ENCODE measurements at regions not wholly inside any gene's neighbourhood (a gene's known extent, or its start where the extent isn't known, plus 50 kb on each side); places are given as distances from the start of the nearest gene placed in this dataset.

- DNase-seq: no peak
Observed at GRCh38 chr12:127230843-127231260, 1036.1 kb upstream of the TMEM132C start.

DNA sequence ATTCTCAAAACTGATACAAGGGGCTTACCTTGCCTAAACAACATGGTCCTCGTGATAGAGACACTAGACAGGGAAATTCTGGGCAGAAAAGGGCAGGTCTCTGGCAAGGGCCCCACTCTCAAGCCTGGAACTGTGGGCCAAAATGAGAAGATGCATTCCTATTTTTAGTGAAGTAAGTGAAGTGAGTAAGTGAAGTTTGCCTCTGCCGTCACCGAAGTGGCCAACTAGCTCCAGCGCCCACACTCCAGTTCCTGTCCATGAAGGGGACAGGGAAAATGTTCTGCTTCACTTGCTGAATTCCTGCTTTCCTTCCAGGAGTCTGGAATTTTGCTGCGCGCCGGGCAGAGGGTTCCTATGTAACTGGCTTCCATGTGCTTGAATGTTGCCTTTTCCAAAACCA lies 1035.6 kb upstream of the TMEM132C start:
- no peak for DNase-seq

DNA sequence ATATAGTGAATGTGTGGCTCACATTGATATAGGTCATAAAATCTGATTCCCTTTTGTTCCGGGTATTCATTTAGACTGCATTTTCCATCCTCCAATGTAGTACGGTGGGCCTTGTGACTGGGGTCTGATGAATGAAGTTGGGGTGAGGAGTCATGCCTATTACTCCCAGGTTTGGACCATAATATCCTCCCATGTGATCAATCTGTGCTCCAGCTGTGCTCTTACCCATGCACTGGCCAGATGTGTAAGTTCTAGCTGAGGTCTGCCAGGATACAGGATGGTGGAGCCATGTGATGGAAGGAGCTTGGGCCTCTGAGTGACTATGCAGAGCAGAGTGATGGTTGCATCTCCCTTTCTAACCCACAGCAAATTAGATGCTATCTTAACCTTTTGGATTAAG lies 1034.0 kb upstream of the TMEM132C start:
- DNase-seq: no peak

- no peak for DNase-seq
Observed at GRCh38 chr12:127235761-127236160, 1031.2 kb upstream of the TMEM132C start.

GRCh38 chr12:127236491-127236890 lies 1030.5 kb upstream of the TMEM132C start:
- DNase-seq: no peak

DNA sequence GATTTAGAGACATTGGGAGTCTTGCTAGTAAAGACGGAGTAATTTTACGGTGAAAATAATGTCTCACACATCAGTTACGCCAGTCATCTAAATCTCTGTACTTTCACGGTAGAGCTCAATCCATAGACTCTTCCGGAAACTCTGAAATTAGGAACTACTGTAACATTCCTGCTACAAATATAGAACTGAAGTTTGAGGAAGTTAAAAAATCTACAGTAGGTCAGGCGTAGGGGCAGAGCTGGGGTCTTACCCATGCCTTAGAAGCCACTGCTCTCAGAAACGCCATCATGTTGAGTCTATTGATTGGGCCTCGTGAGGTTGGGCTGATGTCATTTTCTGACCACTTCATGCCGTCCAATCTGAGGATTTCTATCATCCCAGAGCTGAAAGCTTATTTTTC lies 1029.8 kb upstream of the TMEM132C start:
- no peak for DNase-seq

DNA sequence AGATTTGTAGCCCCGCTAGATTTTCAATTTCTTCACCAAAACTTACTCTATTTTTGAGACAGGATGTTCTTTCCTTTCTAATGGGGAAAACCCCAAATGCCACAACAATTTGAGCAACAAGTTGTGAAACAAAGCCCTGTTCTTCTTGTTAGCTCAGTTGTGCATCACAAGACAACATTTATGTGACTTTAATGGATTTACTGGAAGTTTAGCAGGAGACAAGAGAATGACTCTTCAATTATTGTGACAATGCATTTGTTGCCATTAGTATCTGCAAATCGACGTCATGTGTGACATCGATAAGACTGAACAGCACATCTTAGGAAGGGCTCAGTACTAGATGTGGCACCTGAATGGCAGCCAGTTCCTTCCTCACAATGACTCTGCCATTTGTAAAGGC lies 1028.9 kb upstream of the TMEM132C start:
- no peak for DNase-seq

- no peak for DNase-seq
Observed at GRCh38 chr12:127239781-127240180, 1027.2 kb upstream of the TMEM132C start.

DNA sequence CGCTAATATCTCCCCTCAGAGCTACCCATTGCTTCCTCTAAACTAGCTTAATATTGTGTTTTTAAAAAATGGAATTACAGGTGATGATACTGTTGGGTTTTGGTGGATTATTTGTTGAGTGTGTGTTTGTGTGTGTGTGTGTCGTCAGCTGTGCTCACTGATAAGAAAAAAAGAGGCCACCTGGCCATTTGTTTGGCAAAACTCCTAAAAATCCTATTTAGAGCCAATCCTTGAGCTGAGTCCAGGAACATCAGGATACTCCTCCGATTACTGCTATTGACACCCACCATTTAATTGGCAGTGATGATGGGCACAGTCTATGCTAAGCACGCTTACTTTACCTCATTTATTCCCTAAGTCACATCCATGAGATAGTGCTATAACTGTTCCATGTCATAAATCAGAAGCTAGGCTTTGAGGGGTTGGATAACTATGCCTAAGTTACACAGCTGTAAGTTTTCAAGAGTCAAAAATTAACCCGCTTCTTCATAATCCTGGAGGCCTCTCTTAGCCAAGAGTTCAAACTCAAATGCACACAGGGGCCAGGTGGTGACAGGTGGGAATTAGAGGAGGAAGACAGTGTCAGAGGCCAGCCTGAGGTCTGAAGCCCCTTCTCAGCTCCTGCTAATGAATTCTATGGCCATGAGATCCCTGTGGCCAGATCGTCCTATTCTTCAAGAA lies 1026.6 kb upstream of the TMEM132C start:
- DNase-seq: no peak

- DNase-seq: no peak
Observed at GRCh38 chr12:127241072-127241817, 1025.7 kb upstream of the TMEM132C start.

- DNase-seq: no peak
Observed at GRCh38 chr12:127245009-127245408, 1022.0 kb upstream of the TMEM132C start.

DNA sequence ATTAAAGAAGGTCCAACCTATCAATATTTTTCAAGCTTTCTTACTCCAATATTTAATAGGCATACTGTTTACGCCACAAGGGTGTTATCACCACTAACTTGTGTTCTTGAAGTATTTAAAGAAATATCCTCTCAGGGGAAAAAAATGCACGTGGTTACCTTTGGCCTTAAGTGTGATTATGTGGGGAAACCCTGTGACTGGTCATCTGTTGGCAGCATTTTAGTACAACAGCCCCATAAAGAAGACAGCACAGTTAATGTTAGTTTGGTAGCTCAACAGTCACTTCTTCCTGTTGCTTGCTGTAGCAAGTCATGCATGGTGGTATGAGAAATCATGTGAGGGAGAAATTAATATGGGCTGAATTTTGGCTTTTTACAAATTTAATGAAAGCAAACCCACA lies 1021.5 kb upstream of the TMEM132C start:
- no peak for DNase-seq

GRCh38 chr12:127247937-127248336 lies 1019.0 kb upstream of the TMEM132C start:
- no peak for DNase-seq

- DNase-seq: no peak
Observed at GRCh38 chr12:127249428-127249827, 1017.5 kb upstream of the TMEM132C start.

- DNase-seq: no peak
Observed at GRCh38 chr12:127253797-127254327, 1013.1 kb upstream of the TMEM132C start.

- DNase-seq: no peak
Observed at GRCh38 chr12:127254420-127254955, 1012.5 kb upstream of the TMEM132C start.

DNA sequence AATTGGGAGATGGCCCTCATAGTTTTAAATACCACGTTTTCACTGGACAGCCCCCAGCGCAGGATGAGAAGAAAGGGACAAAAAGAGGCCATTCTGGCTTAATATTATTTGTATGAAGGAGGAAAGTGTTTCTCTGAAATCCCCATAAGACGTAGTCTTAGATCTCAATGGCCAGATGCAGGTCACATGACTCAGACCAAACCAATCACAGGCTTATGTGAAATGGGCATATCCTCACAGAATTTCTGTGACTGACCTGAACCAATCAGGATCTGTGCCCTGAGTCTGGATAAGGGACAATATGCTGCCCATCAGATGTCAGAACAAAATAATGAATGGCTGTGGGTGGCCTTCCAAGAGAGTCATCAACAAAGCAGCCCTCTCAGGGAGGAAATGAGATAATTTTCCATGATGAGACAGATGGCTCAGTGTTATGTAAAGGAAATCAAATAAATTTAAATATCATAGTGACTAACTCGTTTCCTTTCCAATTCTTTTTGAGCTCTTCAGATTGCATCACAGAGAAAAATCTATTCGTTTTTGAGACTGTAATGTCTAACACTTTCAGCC lies 1009.5 kb upstream of the TMEM132C start:
- DNase-seq: no peak

DNA sequence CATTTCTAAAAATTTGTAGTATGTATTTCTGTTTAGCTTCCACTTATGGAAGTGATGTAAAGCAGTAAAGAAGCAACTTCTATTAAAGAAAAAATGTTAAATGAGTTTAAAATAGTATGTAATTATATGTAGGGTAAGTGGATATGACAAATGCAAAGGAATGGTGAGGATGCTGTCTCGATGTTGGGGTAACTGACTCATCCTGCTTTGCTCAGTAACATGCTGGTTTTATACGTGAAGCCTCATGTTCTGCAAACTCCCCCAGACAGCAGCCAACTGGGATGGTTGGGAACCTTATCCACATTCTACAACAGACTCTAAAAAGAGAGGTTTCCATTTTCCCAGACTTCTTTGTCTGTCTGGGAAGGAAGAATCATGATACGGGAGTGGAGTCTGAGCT lies 1006.4 kb upstream of the TMEM132C start:
- DNase-seq: no peak

GRCh38 chr12:127260999-127261398 lies 1006.0 kb upstream of the TMEM132C start:
- DNase-seq: no peak

- no peak for DNase-seq
Observed at GRCh38 chr12:127262615-127263014, 1004.4 kb upstream of the TMEM132C start.

DNA sequence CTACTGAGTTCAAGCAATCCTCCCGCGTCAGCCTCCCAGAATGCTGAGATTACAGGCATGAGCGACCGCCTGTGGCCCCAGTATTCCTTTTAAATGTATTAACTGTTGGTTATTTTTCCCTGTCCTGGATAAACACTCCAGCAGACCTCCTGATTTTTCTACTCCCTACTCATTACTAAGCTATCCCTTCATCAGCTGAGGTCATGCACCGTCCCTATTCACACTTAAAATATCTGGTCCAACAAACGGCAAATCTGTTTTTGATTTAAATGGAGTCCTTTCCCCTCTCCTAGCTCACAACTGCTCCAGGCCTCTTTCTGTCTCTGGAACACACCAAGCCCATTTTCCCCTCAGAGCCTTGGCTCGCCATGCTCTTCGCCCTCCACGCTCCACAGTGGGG lies 1003.3 kb upstream of the TMEM132C start:
- DNase-seq: no peak

DNA sequence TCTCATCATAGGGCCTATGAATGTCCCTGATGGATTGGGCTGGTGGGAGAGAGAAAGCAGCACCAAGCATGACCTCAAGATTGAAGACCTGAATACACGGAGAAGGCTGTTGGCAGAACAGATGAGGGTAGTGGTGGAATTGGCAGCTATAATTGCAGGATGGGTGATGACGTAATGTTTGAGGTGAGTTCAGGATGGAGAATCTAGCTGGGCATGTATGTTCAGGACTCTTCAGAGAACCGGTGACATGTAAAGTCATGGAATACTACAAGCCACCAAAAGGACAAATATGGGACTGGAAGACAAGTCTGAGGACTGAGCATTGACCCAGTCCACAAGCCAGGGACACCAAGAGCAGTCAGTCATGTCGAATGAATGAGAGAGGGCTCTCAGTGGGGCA lies 999.8 kb upstream of the TMEM132C start:
- no peak for DNase-seq

- DNase-seq: no peak
Observed at GRCh38 chr12:127268213-127268612, 998.8 kb upstream of the TMEM132C start.

Measured in NCI-H1694 (cell line).